ENCODE measurements at regions not wholly inside any gene's neighbourhood (a gene's known extent, or its start where the extent isn't known, plus 50 kb on each side); places are given as distances from the start of the nearest gene placed in this dataset.

DNA sequence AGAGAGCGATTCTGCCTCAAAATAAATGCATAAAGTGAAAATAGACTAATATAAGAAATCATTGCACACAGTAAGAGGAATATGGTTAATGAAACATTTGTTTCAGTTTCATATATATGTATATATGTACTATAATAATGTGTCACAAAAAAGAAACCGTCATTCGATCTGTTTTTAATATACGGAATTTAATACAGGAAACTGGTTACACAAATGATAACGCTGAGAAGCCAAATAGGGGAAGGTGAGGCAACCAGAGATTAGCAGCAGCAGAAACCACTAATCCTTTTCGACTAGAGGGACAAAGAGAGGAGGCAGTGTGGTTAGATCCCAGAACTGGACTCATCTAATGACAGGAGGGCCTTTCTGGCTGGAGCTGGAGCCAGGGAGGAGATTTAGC, 64.2 kb upstream of the GREB1L start:
- DNase-seq = no peak
- TF ChIP-seq, protein P1, sequence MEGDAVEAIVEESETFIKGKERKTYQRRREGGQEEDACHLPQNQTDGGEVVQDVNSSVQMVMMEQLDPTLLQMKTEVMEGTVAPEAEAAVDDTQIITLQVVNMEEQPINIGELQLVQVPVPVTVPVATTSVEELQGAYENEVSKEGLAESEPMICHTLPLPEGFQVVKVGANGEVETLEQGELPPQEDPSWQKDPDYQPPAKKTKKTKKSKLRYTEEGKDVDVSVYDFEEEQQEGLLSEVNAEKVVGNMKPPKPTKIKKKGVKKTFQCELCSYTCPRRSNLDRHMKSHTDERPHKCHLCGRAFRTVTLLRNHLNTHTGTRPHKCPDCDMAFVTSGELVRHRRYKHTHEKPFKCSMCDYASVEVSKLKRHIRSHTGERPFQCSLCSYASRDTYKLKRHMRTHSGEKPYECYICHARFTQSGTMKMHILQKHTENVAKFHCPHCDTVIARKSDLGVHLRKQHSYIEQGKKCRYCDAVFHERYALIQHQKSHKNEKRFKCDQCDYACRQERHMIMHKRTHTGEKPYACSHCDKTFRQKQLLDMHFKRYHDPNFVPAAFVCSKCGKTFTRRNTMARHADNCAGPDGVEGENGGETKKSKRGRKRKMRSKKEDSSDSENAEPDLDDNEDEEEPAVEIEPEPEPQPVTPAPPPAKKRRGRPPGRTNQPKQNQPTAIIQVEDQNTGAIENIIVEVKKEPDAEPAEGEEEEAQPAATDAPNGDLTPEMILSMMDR (IDR thresholded peaks at IDR 0.05) = no peak
- no peaks in the 10 kb centered on the region for H3K36me3 ChIP-seq
- no peak overlapping the region for H3K4me3 ChIP-seq
- intact Hi-C loops (cut with DNase I; ENCODE audit: low total_unique reads) = no loop called here
- H3K27ac ChIP-seq = no peak overlapping the region
- H3K4me1 ChIP-seq = peaks cover 0 to 8% (median 0%) of the 10 kb centered on the region in 4 donors
- H3K27me3 ChIP-seq = no peaks in the 10 kb centered on the region
- no peaks in the 10 kb centered on the region for H3K9me3 ChIP-seq

DNA sequence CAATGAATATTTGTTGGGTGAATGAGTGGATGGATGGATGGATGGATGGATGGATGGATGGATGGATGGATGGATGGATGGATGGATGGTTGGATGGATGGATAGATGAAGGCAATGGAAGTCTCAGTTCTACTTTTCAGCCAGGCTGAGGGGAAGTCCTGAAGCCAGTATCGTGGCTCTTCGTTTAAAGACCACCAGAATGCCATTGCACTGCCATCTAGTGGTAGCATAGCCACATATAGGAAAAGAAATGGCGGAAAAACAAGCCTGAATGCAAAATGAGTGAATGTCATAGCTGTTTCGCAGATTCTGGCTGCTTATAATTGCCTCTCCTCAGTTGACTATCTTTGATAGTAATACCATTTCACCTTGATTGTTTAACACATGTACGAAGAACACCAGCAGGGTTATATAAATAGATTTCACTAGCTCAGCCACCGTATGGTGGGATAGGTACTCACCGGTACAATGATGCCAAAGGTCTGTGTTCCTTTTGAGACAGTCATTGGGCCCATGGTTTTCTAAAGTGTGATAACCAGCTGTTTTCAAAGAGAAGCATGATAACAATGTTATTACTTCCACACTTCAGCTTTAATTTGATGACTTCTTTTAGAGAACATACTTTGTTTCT, 62.3 kb upstream of the GREB1L start:
- Histone ChIP-seq H3K27ac (no peak overlapping the region), H3K9me3 (no peaks in the 10 kb centered on the region), H3K4me1 (no peaks in the 10 kb centered on the region), H3K4me3 (no peak overlapping the region), H3K27me3 (no peaks in the 10 kb centered on the region), H3K36me3 (no peaks in the 10 kb centered on the region)
- DNase-seq = peak in 1 of 2 donors; percentile 33
- intact Hi-C loops (cut with DNase I; ENCODE audit: low total_unique reads) = loop anchor here (10.0 kb wide), 1 partner anchor 205 kb away; no protein-coding TSS in a partner anchor
- TF ChIP-seq, protein P1 (IDR thresholded peaks at IDR 0.05) = peak; percentile 65 to 72

DNA sequence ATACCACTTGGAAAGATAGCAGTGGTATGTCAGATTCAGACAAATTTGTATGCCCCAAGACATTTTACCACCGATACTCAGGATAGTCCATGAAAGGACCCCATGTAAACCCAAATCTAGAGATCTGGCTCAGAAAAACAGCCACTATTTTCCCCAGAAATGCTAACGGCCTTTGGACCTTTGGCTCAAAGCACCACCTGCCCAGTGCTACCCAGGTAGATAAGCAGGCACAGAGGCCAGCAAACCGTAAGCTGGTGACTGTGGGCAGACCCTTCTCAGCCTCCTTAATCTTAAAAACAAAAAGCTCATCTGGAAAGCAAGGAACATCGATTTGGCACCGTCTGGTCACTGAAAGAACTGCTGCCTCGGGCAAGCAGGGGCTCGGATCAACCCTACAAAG, 61.4 kb upstream of the GREB1L start:
- no peaks in the 10 kb centered on the region for H3K36me3 ChIP-seq
- TF ChIP-seq, protein P1 (IDR thresholded peaks at IDR 0.05) = no peak
- no peak overlapping the region for H3K27ac ChIP-seq
- no peaks in the 10 kb centered on the region for H3K27me3 ChIP-seq
- H3K4me3 ChIP-seq = no peak overlapping the region
- no peak for DNase-seq
- H3K9me3 ChIP-seq = no peaks in the 10 kb centered on the region
- intact Hi-C loops (cut with DNase I; ENCODE audit: low total_unique reads) = loop anchor here (10.0 kb wide), 1 partner anchor 206 kb away; no protein-coding TSS in a partner anchor
- no peaks in the 10 kb centered on the region for H3K4me1 ChIP-seq

DNA sequence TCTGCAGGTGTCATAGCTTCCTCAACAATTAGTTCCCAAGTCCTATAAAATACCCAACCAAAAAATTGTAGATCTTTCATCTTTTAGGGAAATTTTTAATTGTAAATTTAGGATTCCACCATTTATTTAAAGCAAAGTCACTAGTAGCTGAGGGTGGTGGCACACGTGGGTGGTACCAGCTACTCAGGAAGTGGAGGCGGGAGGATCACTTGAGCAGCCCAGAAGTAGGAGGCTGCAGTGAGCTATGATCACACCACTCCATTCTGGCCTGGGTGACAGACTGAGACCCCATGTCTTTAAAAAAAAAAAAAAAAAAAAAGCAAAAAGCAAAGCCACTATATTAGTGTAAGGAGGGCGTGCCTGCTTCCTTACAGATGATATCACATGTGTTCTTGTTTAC, 60.3 kb upstream of the GREB1L start:
- Histone ChIP-seq H3K4me3 (no peak overlapping the region), H3K9me3 (no peaks in the 10 kb centered on the region), H3K36me3 (no peaks in the 10 kb centered on the region), H3K27me3 (no peaks in the 10 kb centered on the region), H3K27ac (no peak overlapping the region), H3K4me1 (no peaks in the 10 kb centered on the region)
- TF ChIP-seq, protein P1 (IDR thresholded peaks at IDR 0.05) = no peak
- no peak for DNase-seq
- intact Hi-C loops (cut with DNase I; ENCODE audit: low total_unique reads) = loop anchor here (10.0 kb wide), 1 partner anchor 207 kb away; no protein-coding TSS in a partner anchor

DNA sequence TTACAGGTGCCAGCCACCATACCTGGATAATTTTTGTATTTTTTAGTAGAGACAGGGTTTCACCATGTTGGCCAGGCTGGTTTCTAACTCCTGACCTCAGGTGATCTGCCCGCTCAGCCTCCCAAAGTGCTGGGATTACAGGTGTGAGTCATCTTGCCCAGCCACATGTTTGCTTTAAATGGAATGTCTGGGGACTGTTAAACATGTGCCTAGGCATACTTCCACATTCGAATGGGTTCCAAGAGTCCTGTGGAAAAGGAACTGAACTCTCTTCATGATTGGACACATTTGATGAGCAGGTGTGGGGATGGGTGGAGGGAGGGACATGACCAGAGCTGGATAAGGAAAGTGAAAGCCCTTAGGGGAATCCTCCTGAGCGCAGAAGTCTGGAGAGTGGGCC, 58.4 kb upstream of the GREB1L start:
- Histone ChIP-seq H3K4me3 (no peak overlapping the region), H3K36me3 (no peaks in the 10 kb centered on the region), H3K4me1 (peaks cover 0 to 6% (median 2%) of the 10 kb centered on the region in 4 donors), H3K27ac (no peak overlapping the region), H3K9me3 (no peaks in the 10 kb centered on the region), H3K27me3 (no peaks in the 10 kb centered on the region)
- no peak for DNase-seq
- intact Hi-C loops (cut with DNase I; ENCODE audit: low total_unique reads) = loop anchor here (10.0 kb wide), 1 partner anchor 209 kb away; no protein-coding TSS in a partner anchor
- TF ChIP-seq, protein P1 (IDR thresholded peaks at IDR 0.05) = no peak
